ENCODE measurements at regions not wholly inside any gene's neighbourhood (a gene's known extent, or its start where the extent isn't known, plus 50 kb on each side); places are given as distances from the start of the nearest gene placed in this dataset.

DNA sequence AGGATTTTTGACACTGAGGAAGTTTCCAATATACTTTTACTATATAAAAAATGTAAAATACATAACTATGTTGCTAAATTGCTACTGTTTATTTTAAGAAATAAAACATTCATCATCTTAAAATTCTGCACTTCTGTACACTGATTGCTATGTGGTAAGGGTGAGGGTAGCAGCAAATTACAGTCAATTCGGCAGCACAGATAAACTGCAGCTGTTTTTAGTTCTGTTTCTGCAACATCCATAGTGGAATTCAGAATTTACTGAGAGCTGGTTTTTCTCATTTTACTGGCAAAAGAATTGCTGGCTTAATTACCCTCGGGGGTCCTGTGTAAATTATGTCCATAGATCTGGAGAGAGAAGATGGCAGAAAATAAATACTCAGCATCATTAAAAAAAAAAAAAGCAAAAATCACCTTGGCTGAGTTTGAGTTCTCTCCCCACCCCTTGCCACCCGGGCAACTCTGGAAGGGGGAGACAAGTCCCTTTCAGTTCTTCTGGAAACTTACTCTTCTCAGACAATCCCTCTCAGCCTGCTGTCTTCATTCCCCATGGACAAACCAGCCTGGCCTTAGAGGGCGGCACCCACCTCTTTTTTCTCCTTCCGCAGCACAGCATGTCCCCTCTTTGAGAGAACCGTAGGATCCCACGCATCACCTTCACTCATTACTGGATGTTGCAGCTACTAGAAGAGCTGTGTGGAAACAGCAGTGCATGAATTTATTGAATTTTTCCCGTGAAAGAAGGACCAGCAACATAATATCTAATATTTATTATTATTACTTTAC is 501.1 kb upstream of the CELF2 start:
- no peak for DNase-seq (ENCODE audit: low read depth)

DNA sequence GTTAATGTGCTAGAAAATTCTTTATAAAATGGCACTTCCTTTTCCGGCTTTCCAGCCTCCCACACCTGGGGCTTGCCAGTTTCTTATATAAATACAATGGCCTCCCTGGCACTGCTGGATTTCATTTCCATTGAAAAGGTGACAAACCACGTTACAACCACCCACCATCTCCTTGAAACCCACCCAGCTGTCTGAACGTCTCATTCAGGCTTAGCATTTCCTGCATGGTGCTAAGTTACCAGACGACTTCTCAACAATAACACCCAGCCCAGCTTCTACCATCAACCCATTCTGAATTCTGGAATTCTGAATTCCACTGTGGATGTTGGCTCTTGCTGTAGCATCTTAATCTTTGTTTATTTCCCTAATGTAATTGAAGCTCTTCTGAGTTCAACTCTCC is 499.8 kb upstream of the CELF2 start:
- no peak for DNase-seq (ENCODE audit: low read depth)

DNA sequence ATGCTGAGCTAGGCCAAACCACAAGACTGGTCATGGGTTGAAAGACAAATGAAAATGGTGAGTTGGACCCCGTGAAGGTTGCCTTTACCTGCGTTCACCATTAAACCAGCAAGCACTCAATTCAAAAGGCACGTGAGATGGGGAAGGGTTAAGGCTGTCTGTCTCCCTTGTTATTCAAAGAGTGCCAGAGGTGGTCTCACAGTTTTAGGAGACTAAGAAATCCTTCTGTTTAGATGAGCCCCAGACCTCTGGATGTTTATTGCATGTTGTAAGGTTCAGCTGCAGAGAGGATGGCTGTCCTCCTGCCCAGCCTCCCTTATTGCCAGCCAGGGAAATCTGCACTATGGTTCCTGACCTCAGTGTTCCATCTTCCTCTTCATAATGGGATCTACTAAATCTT is 498.0 kb upstream of the CELF2 start:
- no peak for DNase-seq (ENCODE audit: low read depth)

DNA sequence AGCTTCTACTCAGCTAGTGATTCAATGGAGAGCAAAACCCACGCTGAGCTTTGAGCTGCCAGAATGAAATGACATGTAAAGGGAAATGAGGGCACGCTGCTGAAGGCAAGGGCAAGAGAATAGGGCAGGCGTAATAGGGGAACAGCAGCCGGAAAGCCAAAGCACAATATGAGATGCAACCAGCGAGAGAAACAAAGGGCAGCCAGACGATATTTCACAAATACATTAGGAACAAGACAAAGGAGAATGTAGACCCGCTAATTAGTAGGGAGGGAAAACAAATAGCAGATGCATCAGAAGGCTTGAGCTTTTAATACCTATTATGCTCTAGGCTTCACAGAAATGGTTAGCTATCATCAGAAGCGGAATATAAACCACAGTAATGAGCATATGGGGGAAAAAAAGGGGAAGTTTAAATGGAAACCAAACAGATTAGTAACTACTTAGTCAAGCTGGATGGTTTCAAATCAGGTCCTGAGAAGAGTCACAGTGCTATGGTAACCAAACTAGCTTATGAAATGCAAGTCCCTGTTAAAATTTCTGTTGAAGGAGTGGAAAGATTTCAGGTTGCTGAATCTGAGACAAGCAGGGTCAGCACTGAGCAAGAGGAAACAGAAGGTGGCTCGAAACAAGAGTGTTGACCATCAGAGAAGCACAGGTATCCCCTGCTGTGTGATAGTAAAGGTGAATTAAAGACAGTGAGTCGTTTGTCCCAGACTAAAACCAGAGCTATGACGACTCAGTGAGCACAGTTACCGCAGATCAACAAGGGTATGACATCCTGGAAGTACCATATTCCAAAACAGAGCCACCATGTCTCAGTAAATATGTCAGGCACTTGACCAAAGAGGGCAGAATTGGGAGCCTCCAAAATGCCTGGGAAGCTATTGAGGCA is 496.9 kb upstream of the CELF2 start:
- no peak for DNase-seq (ENCODE audit: low read depth)

DNA sequence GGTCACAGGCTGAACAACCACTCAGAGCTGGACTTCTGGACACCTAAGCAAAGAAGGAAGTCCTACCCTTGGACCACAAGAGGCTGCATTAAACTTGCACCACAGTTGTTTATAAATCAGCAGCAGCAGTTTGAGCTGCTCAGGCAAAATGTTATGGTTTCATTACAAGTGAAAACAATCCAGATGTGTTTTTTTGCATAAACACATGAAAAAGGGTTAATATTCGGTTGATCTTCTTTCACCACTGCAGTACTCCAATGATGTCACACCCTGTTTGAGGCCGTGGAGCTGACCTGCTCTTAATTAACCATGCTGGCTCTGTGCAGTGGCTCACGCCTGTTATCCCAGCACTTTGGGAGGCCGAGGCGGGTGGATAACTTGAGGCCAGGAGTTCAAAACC is 490.8 kb upstream of the CELF2 start:
- no peak for DNase-seq (ENCODE audit: low read depth)

DNA sequence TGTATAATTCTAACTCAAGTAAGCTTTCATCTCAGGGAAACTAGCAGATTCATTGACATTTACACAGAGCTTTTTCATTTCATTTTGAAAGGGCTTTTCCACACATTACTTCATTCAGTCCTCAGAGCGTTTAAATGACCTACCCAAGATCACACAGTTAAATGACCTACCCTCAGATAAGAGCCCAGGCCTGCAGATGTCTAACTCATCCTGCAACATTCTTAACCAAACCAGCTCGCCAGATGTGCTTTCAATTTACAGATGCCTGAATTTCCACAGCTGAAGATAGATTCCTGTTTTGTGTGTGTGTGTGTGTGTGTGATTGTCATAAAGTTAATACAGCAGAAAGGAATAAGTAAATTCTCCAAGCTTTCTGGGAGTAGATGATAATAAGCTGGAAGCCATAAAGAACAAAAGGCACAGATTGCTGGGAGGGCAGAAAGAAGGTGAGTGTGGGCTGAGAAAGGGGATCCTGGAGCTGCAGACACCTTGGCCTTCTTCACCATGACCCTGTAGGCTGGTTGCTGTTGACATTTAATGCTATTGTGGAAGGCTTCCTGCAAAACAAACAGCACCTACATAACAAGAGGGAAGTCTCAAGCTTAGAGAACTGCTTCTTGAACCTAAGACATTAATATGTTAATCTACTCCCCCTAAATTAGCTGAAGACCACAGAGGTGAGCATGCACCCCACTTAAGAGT is 489.7 kb upstream of the CELF2 start:
- DNase-seq (ENCODE audit: low read depth): no peak

DNA sequence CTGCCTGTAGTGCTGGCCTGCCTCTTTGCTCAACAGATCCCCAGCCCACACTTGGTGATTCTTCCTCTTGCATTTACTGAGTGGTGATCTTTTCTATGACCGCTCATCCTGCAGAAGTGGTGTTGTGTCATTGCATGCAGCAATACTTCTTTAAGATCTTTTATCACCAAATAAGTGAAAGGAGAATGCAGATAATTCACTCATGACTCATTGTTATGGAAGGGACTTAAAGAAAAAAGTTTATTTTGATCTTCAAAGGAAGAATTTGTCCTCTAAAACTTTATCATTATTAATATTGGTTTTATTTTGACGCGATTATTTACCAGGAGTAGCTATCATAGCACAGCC is 489.1 kb upstream of the CELF2 start:
- DNase-seq (ENCODE audit: low read depth): no peak

DNA sequence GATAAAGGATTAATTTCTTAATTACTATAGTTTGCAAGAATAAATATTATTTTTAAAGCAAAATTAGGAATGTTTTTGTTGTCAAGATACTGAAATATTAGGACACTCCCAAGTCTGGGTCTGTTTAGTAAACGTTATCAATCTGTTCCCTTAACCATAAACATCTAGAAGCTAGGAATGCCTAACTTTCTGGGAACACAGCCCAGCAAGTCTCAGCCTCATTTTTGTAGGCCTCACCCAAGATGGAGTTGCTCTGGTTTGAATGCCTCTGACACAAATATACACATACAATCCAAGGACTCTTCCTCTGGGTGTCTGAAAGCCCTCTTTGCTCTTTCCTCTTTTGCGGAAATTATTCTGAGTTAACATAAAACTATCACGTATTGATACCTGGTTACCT is 487.4 kb upstream of the CELF2 start:
- no peak for DNase-seq (ENCODE audit: low read depth)

DNA sequence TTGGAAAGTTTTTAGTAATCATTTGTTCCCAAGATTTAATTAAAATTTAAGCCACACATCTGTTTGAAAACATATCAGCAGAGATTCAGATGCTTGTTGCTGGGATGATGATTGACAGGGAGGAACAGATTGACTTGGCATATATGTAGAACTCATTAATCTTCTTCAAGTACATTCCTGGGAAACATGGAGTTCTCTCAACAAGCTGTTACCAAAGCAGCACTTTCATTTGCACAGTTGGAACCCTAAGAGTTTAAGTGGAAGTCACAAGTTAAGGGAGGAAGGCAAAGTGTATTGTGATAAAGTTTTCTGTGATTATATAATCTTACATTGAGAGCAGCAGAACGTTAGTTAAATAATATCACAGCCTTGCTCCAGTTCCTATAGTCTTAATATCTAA is 485.4 kb upstream of the CELF2 start:
- no peak for DNase-seq (ENCODE audit: low read depth)

DNA sequence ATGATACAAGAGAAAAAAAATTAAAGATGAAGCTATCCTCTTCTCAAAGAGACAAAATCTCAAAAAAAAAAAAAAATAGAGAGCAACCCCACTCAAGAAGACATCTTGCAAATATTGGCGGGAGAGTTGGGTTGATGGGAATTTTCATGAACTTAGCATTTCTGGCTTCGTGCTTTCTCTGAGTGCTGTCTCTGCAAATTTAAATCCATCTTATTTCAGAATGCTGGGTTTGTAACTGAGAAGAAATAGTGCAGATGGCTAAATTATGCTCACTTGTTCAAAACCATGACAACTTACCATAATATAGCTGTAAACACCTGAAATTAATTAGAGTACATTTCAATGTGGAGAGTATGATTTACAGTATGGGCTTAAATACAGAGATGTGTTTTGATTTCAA is 484.8 kb upstream of the CELF2 start:
- DNase-seq (ENCODE audit: low read depth): no peak

DNA sequence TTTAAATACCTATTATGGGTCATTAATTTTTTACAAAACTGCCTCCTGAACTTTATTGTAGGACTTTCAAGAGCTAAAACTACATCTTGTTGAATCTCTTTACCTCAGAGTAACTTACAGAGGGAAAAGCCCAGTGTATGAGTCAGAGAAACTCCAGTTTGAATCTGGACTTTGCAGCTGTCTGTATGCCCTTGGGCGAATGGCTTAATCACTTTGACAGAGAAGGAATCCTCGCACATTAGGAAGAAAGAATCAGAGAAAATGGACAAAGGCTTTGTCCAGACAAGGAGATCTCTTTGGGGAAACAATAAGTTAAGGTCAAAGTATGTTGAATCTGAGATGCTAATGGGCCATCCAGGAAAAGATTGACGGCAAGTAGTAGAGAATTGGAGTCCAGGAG is 484.2 kb upstream of the CELF2 start:
- no peak for DNase-seq (ENCODE audit: low read depth)

DNA sequence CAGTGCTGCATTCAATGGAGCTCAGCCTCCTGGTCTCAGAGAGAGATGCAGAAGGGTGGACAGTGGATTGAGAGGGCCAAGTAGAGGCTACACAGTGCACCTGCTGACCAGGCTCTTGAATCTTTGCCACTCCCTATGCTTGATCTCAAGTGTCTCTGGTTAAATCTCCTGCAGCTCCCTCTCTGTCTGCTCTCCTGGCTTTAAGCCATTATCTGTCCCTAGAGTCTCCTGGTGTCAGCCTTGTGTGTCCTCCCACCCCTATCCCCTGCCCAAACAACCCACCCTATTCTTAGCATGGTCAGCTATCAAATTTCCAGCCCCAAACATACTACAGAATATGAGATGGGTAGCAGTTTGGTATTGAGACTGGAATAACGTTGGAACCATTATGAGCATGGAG is 479.3 kb upstream of the CELF2 start:
- no peak for DNase-seq (ENCODE audit: low read depth)

DNA sequence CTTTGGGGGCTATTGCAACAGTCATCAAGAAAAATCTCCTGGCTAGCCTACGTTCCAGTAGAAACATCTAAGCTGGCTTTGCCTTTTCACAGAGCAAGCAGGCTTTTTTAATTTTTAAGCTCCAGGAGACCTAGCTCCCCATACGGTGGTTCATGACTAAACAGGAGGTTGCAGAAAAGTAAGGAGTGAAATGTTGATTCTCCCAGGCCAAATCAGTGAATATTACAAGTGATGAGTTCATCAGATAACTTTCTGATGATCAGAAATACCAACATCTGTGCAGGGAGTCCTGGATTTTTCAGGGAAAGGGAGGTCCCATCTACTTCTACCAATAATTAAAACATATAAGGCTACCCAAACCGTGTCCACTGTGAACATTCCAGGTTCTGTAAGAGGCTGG is 477.3 kb upstream of the CELF2 start:
- DNase-seq (ENCODE audit: low read depth): no peak

DNA sequence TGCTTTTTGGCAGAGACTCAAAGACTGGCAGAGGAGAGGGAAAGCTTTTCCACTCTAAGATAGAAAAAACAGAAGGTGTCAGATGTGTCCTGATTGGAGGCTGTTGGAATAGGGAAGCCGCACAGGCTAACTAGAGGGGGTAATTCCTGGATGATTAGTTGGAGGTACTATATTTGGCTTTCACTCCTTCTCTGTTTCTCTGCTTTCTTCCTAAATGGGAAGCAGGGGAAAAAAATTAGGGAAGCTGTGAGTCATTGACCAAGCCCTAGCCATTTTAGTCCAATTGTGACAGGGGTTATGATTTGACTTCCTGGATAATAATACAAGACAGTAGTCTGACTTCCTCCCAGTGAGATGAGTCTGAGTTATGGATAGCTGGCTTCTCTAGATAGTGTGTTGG is 475.2 kb upstream of the CELF2 start:
- peak; percentile 23 for DNase-seq (ENCODE audit: low read depth)

DNA sequence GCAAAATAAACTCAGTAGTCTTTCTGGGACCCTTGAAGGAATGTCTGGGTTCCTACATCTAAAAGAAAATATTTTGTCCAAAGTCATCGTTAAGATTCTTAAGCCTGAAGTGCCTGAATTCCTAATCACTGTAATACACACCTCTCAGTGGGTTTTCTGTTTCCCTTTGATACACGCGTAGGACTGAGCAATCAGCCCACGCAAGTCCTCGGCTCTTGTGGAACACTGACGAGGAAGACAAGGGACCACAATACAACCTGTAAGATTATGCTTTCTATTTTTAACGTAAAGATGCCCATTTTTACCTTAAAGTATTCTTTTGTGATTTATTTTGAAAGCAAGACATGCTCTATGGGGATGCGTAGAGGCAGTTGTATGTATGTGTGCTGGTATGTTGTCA is 472.8 kb upstream of the CELF2 start:
- DNase-seq (ENCODE audit: low read depth): no peak

DNA sequence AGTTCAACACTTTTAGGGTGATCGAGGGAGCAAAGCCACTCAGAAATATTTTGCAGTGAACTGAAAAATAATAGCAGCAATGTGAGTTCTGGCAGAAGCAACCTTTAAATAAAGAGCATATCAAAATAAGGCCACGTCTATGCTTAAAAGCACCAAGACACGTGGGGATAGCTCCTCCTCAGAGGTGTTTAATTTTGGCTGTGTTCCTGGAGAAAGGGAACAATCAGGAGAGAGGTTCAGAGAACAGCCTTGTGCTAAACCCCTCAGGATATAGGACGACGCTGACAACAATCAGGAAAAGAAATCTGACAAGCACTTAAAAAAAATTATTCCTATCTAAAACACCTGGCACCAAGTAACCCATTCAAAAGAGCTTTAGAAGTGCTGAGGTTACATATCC is 471.9 kb upstream of the CELF2 start:
- no peak for DNase-seq (ENCODE audit: low read depth)

DNA sequence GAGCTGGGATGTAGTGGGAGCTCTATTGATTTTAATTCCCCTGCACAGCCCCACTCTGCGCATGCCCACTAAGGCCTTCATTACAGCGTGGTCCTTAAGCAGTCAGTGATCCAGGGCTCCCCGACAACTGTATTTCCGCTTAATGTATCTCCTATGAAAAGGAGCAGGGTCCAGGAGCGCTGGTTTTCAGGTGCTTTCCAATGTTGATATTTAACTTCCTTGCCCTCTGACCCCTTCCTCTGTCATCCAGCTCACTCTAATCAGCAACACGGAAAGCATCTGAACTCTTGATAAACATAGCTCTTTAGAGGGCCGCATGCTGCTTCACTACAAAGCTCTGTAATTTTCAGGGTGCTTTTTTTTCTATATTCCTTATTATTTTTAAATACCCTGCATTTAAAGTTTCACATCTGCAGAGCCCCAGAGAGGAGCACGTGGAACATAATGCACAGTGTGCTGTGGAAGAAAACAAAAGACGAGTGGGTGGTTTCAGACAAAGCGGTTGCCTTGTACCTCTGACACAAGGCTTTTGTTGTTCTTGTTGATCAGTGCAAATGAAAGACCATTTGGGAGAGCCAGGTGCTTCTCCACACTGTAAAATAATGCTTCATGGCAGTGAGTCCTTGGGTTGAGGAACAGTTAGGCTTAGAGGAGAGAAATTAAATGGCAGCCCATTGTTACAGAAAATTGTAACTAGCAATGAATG is 465.9 kb upstream of the CELF2 start:
- no peak for DNase-seq (ENCODE audit: low read depth)

DNA sequence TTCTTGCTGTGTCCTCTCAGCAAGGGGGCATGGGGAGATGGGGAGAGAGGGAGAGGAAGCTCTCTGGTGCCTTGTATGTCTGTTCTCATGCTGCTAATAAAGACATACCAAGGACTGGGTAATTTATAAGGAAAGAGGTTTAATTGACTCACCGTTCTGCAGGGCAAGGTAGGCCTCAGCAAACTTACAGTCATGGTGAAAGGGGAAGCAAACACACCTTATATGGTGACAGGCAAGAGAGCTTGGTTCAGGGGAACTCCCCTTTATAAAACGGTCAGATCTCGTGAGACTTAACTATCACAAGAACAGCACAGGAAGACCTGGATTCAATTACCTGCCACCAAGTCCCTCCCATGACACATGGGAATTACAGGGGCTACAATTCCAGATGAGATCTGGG is 464.7 kb upstream of the CELF2 start:
- no peak for DNase-seq (ENCODE audit: low read depth)

DNA sequence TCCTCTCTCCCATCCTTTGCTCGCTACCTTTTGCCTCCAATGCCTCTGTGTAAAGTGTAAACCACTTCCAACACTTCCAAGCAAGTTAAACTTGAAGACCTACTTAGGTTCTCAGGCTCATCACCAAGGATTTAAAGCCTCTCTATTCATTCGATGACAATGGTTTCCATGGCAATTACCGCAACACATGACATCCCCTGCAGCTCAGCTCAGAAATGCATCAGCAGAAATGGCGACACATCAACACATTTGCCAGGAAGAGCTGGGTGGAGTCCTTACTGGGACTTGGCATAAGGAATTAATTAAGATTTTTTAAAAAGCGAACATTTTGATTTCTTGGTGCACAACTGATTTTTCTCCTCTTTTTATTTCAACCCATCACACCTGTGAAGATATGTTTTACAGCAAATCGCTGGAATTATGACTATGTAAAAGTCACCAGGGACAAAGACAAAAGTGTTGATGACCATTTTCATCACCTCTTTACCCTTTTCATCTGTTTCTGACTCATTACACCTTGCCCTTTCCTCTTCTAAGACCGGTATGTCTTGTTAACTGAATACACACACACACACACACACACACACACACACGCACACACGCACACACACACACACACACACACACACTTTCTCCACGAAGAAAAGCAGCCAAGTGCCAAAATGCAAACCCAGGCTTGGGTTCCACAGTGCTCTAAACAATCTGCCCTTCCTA is 453.4 kb upstream of the CELF2 start:
- DNase-seq (ENCODE audit: low read depth): peak; percentile 47

DNA sequence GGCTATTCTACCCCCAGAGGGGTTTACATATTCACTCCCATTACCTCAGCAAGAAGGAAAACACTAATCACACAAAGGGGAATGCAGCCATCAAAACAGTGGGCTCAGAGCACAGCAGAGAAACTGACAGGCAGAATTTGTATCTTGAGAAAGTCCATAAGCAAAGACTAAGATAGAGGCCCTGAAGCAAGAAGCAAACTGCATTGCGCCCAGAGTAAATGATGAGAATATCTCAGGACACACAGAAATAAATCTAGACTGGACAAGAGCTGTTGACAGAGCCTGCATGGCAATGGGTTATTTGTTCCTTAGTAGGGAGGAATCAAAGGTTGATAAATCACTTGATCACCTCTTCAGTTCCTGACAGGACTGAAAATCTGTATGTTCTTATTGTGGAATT is 440.7 kb upstream of the CELF2 start:
- DNase-seq (ENCODE audit: low read depth): no peak

DNA sequence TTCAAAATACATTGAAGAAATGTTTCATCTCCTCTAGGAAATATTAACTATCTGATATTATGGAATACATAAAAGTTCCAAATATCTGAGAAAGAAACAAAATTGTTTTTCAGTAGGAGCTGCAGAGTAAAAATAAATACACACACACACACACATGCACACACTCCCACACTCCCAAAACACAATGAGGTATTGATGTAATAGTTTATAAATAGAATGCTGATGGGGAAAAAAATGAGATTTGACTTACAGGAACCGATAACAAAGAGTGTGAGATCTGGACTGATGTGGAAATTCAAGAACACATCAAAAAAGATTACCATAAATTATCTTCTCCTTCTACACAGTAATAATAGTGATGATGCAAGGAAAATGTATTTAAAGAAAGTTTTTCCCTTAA is 438.0 kb upstream of the CELF2 start:
- no peak for DNase-seq (ENCODE audit: low read depth)

DNA sequence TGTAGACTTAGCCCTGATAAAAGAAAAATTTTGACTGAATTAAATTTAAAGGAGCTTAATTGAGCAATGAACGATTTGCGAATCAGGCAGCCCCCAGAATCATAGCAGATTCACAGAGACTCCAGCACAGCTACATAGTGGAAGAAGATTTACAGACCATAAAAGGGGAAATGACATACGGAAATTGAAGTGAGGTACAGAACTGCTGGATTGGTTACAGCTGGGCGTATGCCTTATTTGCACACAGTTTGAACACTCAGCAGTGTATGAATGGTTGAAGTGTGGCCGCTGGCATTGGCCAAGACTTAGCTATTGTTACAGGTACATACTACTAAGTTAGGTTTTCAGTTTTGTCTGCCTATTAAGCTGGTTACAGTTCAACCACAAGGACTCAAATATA is 433.5 kb upstream of the CELF2 start:
- DNase-seq (ENCODE audit: low read depth): no peak
